Neural progenitor cell (in vitro differentiated cells): ENCODE measurements at regions not wholly inside any gene's neighbourhood (a gene's known extent, or its start where the extent isn't known, plus 50 kb on each side); places are given as distances from the start of the nearest gene placed in this dataset.
"Not testable (repeated sequence)": the region's sequence is repeated elsewhere in the genome, so short reads cannot be mapped to it uniquely, and the experiment has no call there.

ENCODE experiments used
- DNase-seq: peaks from one replicate; pipeline ENCODE4 v3.0.0-alpha.2; 2016; ENCODE audit warnings: low spot score
- H2AFZ ChIP-seq: fragments of 200-600 bp; sonication (generic); replicated peaks from 2 replicates; pipeline ENCODE4 v1.6.1; 2016; ENCODE audit warnings: antibody characterized with exemption
- H3F3A ChIP-seq: fragments of 200-600 bp; sonication (generic); 2 replicates; pipeline ENCODE4 v1.6.1; 2016; ENCODE audit warnings: antibody characterized with exemption, low read depth
- H3K27ac ChIP-seq: fragments of 200-600 bp; sonication (generic); 2 replicates; pipeline ENCODE4 v1.5.1; 2016; ENCODE audit warnings: mild to moderate bottlenecking
- H3K27me3 ChIP-seq: fragments of 200-600 bp; sonication (generic); 2 replicates; pipeline ENCODE4 v1.6.1; 2016; ENCODE audit warnings: mild to moderate bottlenecking, moderate library complexity
- H3K36me3 ChIP-seq: fragments of 200-600 bp; sonication (generic); 2 replicates; pipeline ENCODE4 v1.5.1; 2016
- H3K4me1 ChIP-seq: fragments of 200-600 bp; sonication (generic); 2 replicates; pipeline ENCODE4 v1.6.1; 2016; ENCODE audit warnings: mixed run types
- H3K4me2 ChIP-seq: fragments of 200-600 bp; sonication (generic); 2 replicates; pipeline ENCODE4 v1.6.1; 2016
- H3K4me3 ChIP-seq: fragments of 200-600 bp; sonication (generic); 2 replicates; pipeline ENCODE4 v1.5.1; 2016
- H3K79me2 ChIP-seq: fragments of 200-600 bp; sonication (generic); 2 replicates; pipeline ENCODE4 v1.6.1; 2016; ENCODE audit warnings: low read depth
- H3K9ac ChIP-seq: fragments of 200-600 bp; sonication (generic); 2 replicates; pipeline ENCODE4 v1.6.1; 2016
- H3K9me3 ChIP-seq: fragments of 200-600 bp; sonication (generic); 2 replicates; pipeline ENCODE4 v1.5.1; 2016; ENCODE audit warnings: low read depth
- H4K20me1 ChIP-seq: fragments of 200-600 bp; sonication (generic); 2 replicates; pipeline ENCODE4 v1.6.1; 2016; ENCODE audit warnings: low read depth
- H3K27ac Mint-ChIP-seq: 3 replicates; pipeline ENCODE4 v1.8.0; 2021; ENCODE audit warnings: mixed read lengths
- H3K27me3 Mint-ChIP-seq: 2 replicates; pipeline ENCODE4 v1.8.0; 2022; ENCODE audit warnings: low read depth, mild to moderate bottlenecking, inconsistent platforms, moderate library complexity, mixed read lengths; ENCODE audit not compliant: insufficient read depth
- H3K36me3 Mint-ChIP-seq: 3 replicates; pipeline ENCODE4 v1.8.0; 2021; ENCODE audit warnings: mixed read lengths
- H3K4me1 Mint-ChIP-seq: 3 replicates; pipeline ENCODE4 v1.8.0; 2021; ENCODE audit warnings: mixed read lengths
- H3K4me3 Mint-ChIP-seq: 3 replicates; pipeline ENCODE4 v1.8.0; 2021; ENCODE audit warnings: mild to moderate bottlenecking, moderate library complexity, mixed read lengths
- H3K9me3 Mint-ChIP-seq: 3 replicates; pipeline ENCODE4 v1.8.0; 2020; ENCODE audit warnings: mixed read lengths
- CTCF ChIP-seq: fragments of 200-600 bp; sonication (generic); IDR thresholded peaks from 2 replicates; pipeline ENCODE4 v1.5.1; 2017; ENCODE audit warnings: antibody characterized with exemption, mild to moderate bottlenecking
- EZH2 ChIP-seq: fragments of 200-600 bp; sonication (generic); IDR thresholded peaks from 2 replicates; pipeline ENCODE4 v1.6.1; 2017; ENCODE audit warnings: antibody characterized with exemption, mild to moderate bottlenecking, moderate library complexity
- EZH2phosphoT487 ChIP-seq: fragments of 200-600 bp; sonication (generic); IDR thresholded peaks from 2 replicates; pipeline ENCODE4 v1.6.1; 2017; ENCODE audit warnings: antibody characterized with exemption

DNA sequence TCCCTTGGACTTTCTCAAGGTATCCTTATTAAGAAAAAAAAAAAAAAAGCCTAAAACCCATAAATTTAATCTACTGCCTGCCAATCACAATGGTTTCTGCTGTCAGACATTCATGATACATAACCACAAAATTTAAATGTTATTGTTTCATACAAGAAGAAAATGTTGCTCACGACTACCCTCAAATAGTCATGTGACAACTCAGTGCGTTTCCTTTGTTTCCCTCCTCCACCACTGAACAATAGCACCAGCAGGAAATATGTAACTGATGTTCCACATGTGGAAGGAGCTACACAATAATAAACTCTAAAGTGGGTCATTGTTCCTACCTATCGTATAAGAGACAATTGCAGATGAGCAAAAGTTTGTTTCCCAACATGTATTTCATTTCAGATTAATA lies 244.1 kb upstream of the EDNRA start:
- H3K4me1 ChIP-seq, result no peaks in the 10 kb centered on the region
- H3K27me3 Mint-ChIP-seq, result no peaks in the 10 kb centered on the region
- H3K9me3 Mint-ChIP-seq, result no peaks in the 10 kb centered on the region
- H3K79me2 ChIP-seq, result no peaks in the 10 kb centered on the region
- no peak overlapping the region for H3K4me3 ChIP-seq
- H3K27ac Mint-ChIP-seq, result no peak overlapping the region
- H3K36me3 Mint-ChIP-seq, result no peaks in the 10 kb centered on the region
- no peaks in the 10 kb centered on the region for H3K9me3 ChIP-seq
- H3K9ac ChIP-seq, result no peak overlapping the region
- H2AFZ ChIP-seq, result no peak overlapping the region
- no peak overlapping the region for H3K4me2 ChIP-seq
- no peaks in the 10 kb centered on the region for H3K36me3 ChIP-seq
- no peak overlapping the region for H3K27ac ChIP-seq
- H3K4me1 Mint-ChIP-seq, result no peaks in the 10 kb centered on the region
- H3K4me3 Mint-ChIP-seq, result no peak overlapping the region
- no peaks in the 10 kb centered on the region for H4K20me1 ChIP-seq
- no peak for TF ChIP-seq EZH2
- no peak for TF ChIP-seq CTCF
- TF ChIP-seq EZH2phosphoT487, result no peak
- no peaks in the 10 kb centered on the region for H3K27me3 ChIP-seq
- no peak for DNase-seq
- H3F3A ChIP-seq, result no peaks in the 10 kb centered on the region

GRCh38 chr4:147244786-147245185 lies 236.1 kb upstream of the EDNRA start:
- Histone ChIP-seq H3K9me3 (no peaks in the 10 kb centered on the region), H3F3A (no peaks in the 10 kb centered on the region), H3K27ac (no peak overlapping the region), H2AFZ (no peak overlapping the region), H3K27me3 (no peaks in the 10 kb centered on the region), H3K9ac (no peak overlapping the region), H3K4me3 (no peak overlapping the region), H3K79me2 (no peaks in the 10 kb centered on the region), H3K36me3 (no peaks in the 10 kb centered on the region), H4K20me1 (no peaks in the 10 kb centered on the region), H3K4me1 (no peaks in the 10 kb centered on the region), H3K4me2 (no peak overlapping the region)
- H3K4me1 Mint-ChIP-seq, result peaks cover 4% of the 10 kb centered on the region
- no peaks in the 10 kb centered on the region for H3K9me3 Mint-ChIP-seq
- TF ChIP-seq CTCF (no peak), EZH2 (no peak), EZH2phosphoT487 (no peak)
- no peaks in the 10 kb centered on the region for H3K27me3 Mint-ChIP-seq
- no peak overlapping the region for H3K4me3 Mint-ChIP-seq
- no peak overlapping the region for H3K27ac Mint-ChIP-seq
- H3K36me3 Mint-ChIP-seq, result no peaks in the 10 kb centered on the region
- no peak for DNase-seq

- Mint-ChIP-seq H3K4me1 (peaks cover 4% of the 10 kb centered on the region), H3K4me3 (no peak overlapping the region), H3K36me3 (no peaks in the 10 kb centered on the region), H3K27me3 (no peaks in the 10 kb centered on the region), H3K9me3 (no peaks in the 10 kb centered on the region), H3K27ac (no peak overlapping the region)
- DNase-seq, result no peak
- Histone ChIP-seq H3F3A (no peaks in the 10 kb centered on the region), H3K4me1 (no peaks in the 10 kb centered on the region), H3K4me2 (no peak overlapping the region), H3K27me3 (no peaks in the 10 kb centered on the region), H3K9me3 (no peaks in the 10 kb centered on the region), H2AFZ (no peak overlapping the region), H3K79me2 (no peaks in the 10 kb centered on the region), H3K27ac (no peak overlapping the region), H3K9ac (no peak overlapping the region), H3K4me3 (no peak overlapping the region), H4K20me1 (no peaks in the 10 kb centered on the region), H3K36me3 (no peaks in the 10 kb centered on the region)
- TF ChIP-seq EZH2phosphoT487 (no peak), EZH2 (no peak), CTCF (no peak)
Observed at GRCh38 chr4:147246096-147246495, 234.8 kb upstream of the EDNRA start.

DNA sequence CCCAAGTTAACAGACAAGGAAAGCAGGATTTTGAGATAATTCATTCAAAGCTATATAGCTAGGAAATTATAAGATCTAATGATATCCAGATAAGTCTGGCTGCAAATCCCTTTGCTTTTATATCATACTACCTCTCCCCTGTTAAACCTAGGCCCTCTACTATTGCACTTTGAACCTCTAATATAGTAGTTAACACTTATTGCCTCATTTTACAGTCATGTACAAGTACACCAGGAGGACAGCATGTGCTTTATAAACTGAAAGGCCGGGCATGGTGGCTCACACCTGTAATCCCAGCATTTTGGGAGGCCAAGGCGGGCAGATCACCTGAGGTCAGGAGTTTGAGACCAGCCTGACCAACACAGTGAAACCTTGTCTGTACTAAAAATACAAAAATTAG lies 234.4 kb upstream of the EDNRA start:
- H3K27ac Mint-ChIP-seq, result not testable (repeated sequence)

More for the DNA sequence above, 234.4 kb upstream of the EDNRA start:
- H2AFZ ChIP-seq, DNase-seq, H3K4me1 ChIP-seq, H3K36me3 Mint-ChIP-seq, H4K20me1 ChIP-seq, H3K4me2 ChIP-seq, H3K27ac ChIP-seq, H3K9me3 Mint-ChIP-seq, H3K9me3 ChIP-seq, H3K27me3 Mint-ChIP-seq, H3K4me3 ChIP-seq, H3K36me3 ChIP-seq, H3K79me2 ChIP-seq, H3F3A ChIP-seq, H3K4me3 Mint-ChIP-seq, H3K4me1 Mint-ChIP-seq, H3K27me3 ChIP-seq, H3K9ac ChIP-seq: not testable (repeated sequence)
